HG03520 (cell line): ENCODE measurements at regions not wholly inside any gene's neighbourhood (a gene's known extent, or its start where the extent isn't known, plus 50 kb on each side); places are given as distances from the start of the nearest gene placed in this dataset.
"Not testable (repeated sequence)": the region's sequence is repeated elsewhere in the genome, so short reads cannot be mapped to it uniquely, and the experiment has no call there.

Experiments
- ATAC-seq: cut with Tn5 transposase; IDR thresholded peaks from one replicate; pipeline ENCODE4 v1.9.1; 2021; ENCODE audit warnings: mild to moderate bottlenecking, moderate library complexity; ENCODE audit not compliant: unreplicated experiment

GRCh38 chr2:201946746-201947145 is 86.9 kb upstream of the FZD7 start:
- not testable (repeated sequence) for ATAC-seq

- ATAC-seq: no peak
Observed at GRCh38 chr2:201947287-201947686, 86.4 kb upstream of the FZD7 start.

GRCh38 chr2:201949181-201949926 is 84.3 kb upstream of the FZD7 start:
- ATAC-seq: no peak

DNA sequence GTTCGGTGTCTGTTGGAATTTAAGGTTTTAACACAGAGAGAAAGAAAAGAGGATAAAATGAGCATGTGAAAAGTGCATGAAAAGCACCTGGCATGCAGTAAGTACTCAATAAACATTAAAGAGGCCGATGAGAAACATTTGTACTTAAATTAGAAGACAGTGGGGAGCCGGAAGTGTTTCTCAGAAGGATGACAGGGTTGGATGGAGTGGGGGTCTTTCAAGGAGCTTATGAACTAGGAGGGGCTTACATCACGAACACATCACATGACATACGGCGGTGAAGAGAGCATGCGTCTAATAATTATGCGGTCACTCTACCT is 83.8 kb upstream of the FZD7 start:
- no peak for ATAC-seq

- ATAC-seq: no peak
Observed at GRCh38 chr2:201950606-201951005, 83.0 kb upstream of the FZD7 start.

DNA sequence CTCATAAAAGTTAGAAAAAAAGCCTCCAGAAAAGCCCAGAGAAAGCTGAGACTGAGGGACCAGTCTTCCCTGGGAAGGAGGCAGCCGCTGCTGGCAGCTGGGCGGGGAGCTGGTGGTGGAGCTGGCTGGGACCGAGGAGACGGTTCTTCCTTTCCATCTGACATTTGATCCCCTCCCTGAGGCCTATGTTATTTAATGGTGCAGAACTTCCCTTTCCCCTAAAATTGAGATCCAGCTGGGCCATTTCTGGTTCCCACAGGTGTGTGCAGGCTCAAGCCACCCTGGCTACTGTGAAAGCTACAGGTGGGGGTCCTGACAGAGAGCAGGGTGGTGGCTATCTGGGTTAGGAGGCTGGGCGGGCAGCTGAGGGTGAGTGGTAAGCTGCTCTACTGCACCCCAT is 81.5 kb upstream of the FZD7 start:
- ATAC-seq: no peak

- ATAC-seq: no peak
Observed at GRCh38 chr2:201953396-201953795, 80.3 kb upstream of the FZD7 start.

GRCh38 chr2:201953880-201954279 is 79.8 kb upstream of the FZD7 start:
- ATAC-seq: no peak

DNA sequence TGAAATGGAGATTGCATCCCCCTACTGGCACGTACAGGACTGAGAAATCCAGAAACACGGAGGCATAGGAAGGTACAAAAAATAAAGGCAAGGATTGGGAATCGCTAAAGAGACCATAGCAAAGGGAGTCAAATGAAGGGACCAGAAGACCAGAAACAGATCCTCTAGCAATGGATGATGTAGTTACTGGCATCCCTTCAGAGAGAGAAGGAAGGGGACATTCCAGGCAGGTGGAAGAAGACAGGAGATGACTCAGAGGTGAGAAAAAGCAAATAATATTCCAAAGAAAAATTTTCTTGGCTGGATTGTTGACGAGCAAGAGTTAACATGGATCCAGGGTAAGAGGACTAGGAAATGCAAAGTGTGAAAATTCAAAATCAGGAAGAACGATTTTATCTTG is 78.4 kb upstream of the FZD7 start:
- ATAC-seq: no peak

- ATAC-seq: no peak
Observed at GRCh38 chr2:201955702-201956141, 77.9 kb upstream of the FZD7 start.

DNA sequence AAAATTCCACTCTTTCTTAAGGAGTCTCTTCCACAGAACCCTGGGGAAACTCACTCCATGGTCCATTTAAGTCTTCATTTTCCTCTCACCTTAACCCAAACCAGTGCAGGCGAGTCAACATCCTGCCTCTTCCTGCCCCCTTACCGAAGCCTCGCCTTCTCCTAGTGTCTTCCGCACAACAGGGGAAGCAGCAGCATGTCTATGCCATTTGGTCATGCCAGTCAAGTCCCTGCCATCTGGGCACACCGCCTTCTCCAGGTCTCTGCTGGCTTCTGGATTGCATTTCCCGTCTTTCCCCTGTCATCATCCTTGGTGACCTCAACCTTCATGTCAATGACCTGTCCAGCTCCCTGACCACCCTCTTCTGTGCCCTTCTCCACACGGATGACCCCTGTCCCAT is 77.3 kb upstream of the FZD7 start:
- no peak for ATAC-seq

- no peak for ATAC-seq
Observed at GRCh38 chr2:201957091-201957490, 76.6 kb upstream of the FZD7 start.

GRCh38 chr2:201959198-201959597 is 74.5 kb upstream of the FZD7 start:
- no peak for ATAC-seq

DNA sequence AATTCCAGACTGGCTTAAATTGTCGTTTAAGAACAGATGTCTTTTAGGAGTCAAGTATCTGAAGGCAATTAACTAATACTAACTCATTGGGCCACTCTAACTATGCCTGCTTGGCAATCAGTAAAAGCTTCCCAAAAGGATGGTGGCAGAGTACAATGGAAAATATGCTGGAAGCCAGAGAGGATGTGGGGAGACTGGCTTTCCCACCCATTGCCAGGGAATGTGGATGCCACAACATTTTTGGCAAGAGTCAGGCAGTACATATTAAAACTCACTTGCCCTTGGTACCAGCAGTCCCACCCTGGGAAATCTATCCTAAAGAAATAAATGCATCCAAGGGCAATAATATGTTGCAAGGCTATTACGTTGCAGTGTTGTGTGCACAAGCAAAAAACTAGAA is 74.0 kb upstream of the FZD7 start:
- no peak for ATAC-seq

GRCh38 chr2:201960305-201960704 is 73.3 kb upstream of the FZD7 start:
- ATAC-seq: no peak

- no peak for ATAC-seq
Observed at GRCh38 chr2:201961401-201961800, 72.3 kb upstream of the FZD7 start.

DNA sequence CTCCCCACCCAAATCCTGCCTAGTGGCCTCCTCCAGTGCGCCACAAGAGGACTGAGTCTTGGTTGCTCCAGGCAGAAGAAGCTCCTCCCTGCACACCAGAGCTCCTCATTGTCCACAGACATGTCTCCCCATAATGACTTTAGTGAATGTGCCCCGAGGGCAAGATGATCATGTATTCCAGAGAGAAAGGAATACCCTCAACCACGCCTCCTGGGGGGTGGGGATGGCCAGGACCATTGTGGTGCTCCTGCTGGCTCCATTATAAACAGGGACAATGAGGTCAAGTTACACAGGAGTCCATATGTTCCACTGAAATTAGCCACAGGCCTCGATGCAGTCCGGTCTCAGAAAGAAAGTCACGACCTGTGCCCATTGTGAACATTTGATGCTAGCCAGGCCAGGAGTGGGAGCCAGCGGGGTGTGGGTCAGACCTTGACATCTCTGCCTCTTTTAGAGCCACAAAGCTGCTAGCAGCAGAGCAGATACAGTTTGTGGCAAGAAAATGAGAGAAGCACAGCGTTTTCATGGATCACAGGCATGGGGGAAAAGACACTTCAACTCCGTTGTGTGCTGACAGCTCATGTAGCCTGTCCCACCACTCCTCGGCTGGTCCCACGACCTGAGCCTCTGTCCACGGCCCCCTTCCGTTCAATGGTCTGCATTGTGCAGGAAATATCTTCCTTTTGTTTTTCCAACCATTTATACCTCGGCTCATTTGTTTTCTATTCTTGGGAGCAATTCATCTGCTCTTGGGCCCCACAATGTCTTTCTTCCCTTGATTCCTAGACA is 70.7 kb upstream of the FZD7 start:
- no peak for ATAC-seq

DNA sequence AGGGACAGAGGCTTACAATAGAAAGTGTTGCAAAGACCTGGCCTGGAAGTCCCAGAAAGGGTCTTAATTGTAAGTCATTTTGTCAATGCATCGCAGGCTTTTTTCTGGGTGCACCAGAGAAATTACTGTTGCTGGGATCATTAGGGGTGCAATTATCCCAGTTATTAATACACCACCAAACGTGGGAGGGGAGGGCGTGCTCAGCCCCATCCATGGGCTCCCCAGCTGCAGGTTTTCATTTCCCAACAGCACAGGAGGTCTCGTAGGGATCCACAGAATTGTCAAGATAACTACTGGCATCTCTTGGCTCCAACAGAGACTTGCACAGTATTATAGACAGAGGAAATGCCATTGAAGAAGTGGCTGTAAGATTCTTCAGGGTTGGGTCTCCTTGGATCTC is 69.6 kb upstream of the FZD7 start:
- ATAC-seq: no peak

DNA sequence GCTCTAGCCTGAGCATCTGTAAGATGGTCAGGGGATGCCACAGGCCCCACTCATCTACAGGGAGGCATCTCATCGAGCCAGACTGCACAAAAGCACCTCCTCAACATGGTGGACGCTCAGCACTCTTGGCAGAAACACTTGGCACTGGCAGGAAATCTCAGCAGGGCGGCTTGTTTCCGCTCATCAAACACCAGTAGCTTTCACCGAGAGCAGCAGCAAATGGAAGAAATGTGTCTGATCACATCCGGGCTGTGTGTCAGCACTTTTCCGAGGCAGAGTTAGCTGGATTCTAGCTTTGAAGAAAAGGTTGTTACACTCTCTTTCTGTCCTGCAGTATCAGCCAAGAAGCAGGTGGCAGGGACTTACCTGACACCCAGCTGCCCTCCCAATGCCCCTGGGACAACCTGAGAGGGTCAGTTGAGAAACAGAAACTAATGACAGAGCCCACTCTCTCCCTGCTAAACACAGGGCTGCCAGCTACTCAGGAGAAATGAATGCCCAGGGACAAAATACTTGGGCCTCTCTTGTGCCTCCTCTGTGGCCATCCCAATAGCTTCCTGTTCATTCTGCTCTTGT is 68.9 kb upstream of the FZD7 start:
- no peak for ATAC-seq

GRCh38 chr2:201965550-201965949 is 68.1 kb upstream of the FZD7 start:
- no peak for ATAC-seq

DNA sequence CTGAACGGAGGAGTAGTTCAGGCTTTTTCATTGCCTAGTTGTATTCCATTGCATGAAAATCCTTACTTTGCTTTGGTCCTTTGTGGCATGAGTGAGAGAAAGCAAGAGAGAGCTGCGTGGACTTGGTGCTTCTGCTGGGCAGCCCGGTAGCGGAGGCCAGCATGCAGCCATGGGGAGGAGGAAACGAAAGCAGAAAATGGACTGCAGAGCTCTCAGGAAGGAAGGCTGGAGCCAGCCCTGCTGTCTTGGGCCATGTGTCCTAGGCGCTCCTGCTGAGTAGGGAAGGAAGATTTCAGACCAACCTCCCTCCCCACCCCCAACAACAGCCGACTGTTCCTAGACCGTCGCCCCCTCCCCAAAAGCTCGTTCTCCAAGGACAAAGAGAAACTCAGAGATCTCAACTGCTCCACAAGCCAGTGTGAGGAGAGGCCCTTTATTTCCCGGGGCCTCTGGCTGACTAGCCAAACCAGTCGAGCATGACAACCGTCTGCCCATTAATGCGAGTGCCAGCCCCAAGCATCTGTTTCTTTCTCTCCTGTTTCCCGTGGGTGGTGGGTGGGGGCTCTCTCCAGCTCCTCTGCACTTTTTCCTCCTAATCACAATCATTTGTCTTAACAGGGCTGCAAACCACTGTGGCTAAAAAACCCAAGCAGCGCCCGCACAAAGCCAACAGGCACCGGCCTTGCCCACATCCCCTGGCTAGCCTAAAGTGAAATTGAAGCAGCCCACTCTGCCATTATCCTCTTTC is 66.8 kb upstream of the FZD7 start:
- no peak for ATAC-seq

DNA sequence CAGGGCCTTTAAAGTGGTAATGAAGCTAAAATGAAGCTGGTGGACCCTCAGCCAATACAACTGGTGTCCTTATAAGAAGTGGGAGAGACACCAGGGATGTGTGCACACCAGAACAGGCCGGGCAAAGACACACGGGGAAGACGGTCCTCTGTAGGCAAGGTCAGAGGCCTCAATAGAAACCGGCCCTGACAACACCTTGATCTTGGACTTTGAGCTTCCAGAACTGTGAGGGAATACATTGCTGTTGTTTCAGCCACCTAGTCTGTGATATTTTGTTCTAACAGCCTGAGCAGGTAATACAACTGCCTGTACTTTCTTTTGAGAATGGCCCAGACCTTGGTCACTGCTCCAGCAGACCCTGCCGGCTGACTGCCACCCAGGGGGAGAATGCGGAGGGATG is 65.6 kb upstream of the FZD7 start:
- no peak for ATAC-seq
